ENCODE measurements at regions not wholly inside any gene's neighbourhood (a gene's known extent, or its start where the extent isn't known, plus 50 kb on each side); places are given as distances from the start of the nearest gene placed in this dataset.
"Not testable (repeated sequence)": the region's sequence is repeated elsewhere in the genome, so short reads cannot be mapped to it uniquely, and the experiment has no call there.

DNA sequence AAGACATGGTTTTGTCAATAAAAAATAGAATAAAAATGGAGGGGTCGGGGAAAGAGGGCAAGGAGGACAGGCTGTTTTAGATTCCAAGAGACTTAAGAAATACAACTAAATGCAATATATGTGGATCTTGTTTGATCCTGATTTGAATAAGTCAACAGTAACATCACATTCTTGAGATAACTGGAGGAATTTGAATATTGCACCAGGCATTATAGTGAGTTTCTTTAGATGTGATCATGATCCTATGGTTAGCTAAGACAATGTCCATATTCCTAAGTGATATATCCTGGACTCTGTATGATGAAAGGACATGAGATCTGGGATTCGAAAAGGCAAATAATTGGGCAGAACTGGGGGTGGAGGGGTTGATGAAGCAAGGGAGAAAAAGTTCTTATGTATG is 311.8 kb downstream of the PLPP3 start:
- DNase-seq, result no peak

DNA sequence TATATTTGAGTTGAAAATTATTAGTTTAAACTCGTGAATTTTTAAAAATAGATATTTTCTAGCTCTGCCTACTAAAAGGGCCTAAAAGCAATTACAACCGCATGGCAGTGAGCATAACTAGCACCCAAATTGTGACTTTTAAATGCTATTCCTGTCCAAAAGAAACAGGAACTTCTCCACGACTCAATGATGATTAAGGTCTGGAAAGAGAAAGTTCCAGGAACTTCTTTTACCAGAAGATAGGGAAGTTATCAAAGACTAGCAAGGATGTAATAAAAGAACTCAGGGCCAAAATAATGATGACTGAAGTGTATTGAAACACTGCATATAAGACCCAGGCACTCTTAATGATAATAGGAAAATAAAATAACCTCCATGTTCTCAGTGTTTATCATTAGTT is 313.0 kb downstream of the PLPP3 start:
- DNase-seq, result no peak

DNA sequence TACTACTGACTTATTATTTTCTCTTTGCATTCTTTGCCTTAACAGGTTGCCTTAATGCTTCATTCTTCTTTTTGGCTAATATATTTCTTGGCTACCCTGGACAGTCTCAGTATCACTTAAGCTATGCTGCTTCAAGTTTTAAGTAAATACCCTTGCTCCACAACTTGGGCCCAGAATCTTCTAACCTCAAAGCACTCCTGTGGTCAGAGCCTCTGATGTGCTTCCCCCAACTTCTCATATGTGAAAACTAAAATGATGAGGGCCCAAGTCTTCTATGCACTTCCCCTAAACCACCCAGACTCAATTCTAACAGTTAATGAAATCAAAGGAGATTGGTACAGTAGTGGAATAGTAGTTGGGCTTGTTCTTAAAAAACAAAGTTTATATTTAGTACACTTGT is 314.1 kb downstream of the PLPP3 start:
- no peak for DNase-seq

DNA sequence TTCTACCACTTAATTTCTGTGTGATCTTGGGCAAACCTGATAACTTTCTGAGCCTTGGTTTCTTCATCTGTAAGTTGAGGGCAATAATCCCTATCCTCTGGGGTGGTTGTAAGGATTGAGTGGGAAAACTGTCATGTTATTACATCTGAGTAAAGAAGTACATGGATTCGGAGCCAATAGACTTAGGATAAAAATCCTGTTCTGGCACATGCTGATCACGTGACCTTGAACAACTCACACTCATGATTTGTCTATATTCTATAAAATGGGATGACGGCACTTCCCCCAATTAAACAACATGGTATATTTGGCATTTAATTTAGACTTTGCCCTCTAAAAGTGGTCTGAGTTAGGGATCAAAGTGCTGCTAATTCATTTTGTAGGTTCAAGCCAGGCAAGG is 315.5 kb downstream of the PLPP3 start:
- no peak for DNase-seq

DNA sequence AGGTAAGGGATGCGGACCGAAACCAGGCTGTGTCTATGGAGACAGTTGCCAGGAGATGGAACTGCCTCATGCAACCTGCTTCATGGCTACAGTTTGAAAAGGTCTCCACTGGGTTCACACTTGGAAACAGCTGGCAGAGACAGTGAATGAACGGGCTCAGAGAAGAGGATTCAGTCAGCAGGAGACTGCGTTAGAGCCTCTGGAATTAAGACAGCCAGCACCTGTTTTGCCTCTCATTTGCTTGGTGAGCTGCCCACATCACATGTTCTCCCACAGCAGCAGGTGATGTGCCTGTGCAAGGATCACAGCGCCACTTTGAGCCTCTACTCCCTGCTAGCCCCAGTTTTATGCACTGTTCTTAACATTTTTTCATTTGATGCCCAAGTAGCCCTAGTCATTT is 321.0 kb downstream of the PLPP3 start:
- DNase-seq, result no peak

DNA sequence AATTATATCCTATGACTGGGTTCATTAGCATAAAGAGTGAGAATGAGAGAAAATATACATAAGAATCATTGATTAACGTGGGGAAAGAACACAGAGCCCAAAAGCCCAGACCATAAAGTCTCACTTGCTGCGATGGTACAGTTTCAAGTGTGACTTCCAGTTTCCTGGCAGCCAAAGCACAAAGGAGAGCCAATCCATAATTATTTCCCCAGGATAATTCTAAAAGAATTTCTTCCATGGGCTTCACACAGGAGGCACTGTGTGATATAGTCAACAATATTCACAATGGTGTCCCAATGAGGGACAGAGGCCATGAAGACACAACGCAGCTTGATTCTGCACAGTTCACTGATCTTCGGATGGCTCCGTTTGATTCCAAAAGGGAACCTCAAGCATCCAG is 321.6 kb downstream of the PLPP3 start:
- DNase-seq, result no peak

DNA sequence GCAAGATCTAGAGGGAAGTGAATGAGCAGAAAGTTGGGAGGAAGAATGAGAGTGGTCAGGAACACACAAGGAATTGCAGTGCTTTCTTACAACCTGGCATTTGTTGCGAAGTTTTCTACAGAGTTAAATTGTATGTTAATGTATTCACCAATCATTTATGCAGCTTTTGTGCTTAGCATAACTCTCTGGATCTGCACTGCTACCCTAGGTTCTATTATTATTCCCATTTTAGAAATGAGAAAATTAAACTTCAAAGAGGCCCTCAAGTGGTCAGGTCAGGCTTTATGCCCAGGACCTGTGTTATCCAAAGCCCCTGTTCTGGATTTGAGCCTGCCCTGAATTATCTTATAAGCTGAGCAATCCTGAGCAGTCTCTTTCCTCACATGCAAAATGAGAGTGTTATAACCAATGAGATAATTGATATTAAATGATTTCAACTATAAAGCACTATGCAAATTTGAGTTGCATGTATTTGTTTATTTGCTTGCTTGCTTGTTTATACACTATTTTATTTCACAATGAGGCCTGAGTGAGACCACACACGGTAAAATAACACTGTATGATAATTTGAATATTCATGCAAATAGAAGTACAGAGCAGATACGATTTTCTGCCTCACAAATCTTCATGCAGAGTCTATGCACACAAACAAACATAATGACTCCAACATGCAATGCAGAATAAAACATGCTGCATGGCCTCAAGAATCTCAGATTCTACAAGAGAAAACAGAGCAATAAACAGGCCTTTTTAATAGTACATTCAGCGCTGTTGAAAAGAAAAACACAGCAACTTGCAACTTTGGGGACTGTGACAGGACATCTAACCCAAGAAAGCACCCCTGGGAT is 323.0 kb downstream of the PLPP3 start:
- no peak for DNase-seq

DNA sequence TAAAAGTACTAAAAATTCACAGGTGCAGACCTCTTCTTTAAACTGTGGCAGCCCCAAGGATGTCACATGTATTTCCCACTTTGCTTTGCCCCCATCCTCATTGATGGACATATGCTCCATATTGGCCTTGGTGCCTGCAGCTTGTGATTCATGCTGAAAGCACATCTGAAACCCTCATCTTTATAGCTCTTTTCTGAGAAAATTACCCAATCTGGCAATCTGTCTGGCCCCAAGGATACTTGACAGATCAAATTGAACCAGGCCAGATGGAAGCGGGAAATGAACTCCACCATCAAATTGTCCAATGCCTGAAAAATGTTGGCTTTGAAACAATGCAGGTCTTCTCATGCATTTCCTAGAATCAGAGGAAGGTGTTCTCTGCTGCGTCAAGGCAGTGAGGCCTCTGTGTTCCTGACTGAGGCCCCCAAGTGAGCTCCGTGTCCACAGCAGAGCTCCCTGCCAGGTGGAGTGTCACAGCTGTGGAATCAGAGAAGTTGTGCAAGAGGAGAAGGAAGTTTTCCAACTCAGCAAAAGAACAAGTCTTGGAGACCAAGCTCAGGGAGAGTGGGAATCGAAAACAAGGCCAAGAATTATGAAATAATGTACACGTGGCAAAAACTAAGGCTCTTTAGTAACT is 323.7 kb downstream of the PLPP3 start:
- DNase-seq, result no peak

DNA sequence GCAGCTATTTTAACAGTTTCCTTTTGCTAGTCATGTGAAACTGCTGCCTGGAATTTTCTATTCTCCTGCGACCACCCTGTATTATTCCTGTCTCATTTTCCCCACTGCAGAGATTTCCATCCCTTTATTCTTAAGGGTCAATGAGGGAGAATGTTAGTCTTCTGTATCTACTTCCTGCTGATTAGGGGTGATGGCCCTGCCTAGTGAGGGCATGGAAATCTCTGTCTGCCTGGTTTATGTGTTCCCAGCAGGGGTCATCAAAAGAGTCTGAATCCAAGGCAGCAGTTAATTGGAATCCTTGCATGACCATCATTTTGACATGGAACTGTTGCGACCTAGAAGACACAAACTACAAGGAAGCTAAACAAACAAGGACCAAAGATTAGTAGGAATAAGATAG is 325.2 kb downstream of the PLPP3 start:
- no peak for DNase-seq

DNA sequence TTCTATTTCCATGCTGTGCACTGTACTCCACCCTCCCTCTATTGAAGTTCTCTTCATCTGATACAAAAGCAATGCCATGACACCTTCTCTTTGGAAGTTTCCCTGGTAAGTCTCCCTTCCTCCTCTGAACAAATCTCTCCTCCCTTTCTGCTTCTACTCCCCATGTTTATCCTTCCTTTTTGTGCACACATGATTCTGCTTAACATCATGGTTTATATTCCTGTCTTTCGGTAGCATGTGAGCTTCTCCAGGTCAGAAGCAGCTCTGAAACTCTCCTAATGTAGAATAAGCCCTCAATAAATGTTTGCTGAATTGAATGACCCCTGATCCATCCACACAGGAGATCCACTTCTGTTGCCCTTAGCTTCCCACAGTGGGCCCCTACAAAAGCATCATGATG is 328.6 kb downstream of the PLPP3 start:
- no peak for DNase-seq

DNA sequence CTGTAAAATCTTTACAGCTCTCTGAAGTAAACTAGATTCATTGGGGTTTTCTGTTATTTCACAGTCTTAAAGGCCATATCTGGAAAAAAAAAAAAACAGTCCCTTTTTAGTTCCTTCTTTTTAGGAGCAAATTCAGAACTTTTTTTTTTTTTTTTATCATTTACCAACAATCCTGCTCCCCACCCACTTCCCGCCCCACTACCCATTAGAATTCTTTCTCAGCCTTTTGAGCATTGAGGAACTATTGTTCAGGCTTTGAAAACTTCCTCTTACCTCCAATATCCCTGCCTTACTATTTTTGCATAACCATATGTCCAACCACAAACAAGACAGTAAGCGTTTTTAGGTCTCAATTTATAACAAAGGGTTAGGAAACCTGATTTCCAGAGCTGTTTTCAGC is 330.1 kb downstream of the PLPP3 start:
- no peak for DNase-seq

DNA sequence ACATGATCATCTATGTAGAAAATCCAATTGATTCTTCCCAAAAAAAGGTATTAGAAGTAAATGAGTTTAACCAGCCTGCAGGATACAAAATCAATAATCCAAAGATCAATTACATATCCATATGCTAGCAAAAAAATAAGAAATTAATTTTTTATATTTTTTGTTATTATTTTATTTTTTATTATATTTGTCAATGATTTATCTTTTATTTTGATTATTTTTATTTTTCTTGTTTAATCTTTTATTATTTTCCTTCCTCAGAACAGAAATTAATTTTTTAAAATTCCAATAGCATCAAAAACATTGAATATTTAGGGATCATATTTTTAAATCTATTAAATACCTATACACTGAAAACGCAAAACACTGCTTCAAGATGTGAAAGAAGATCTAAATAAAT is 331.2 kb downstream of the PLPP3 start:
- no peak for DNase-seq

DNA sequence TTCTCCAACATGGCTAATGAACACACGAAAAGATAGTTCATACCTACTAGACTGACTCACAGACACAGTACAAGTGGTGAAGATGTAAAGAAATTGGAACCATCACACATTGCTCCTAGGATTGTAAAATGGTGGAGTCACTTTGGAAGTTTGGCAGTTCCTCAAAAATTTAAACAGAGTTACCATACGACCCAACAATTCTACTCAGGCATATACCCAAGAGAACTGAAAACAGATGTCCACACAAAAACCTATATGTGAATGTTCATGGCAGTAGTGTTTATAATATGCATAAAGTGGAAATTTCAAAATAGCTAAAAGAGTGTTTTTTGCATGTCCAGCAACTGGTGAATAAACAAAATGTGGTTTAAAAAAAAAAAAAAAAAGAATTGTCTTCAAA is 332.6 kb downstream of the PLPP3 start:
- DNase-seq, result not testable (repeated sequence)

DNA sequence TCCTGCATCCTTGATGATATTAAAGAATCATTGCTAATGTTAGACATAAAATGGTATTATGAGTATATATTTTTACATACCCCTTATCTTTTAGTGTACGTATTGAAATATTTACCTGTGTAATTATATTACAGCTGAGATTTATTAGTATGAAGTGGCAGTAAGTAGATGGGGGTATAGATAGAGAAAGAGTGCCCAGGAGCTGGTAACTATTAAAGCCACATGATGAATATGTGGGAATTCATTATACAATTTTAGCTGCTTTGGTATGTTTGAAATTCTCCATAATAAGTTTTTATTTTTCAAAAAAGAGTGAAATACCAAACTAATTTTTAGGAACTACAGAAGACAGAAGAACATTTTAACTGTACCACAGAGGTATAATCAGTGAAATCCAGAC is 339.0 kb downstream of the PLPP3 start:
- DNase-seq, result no peak

DNA sequence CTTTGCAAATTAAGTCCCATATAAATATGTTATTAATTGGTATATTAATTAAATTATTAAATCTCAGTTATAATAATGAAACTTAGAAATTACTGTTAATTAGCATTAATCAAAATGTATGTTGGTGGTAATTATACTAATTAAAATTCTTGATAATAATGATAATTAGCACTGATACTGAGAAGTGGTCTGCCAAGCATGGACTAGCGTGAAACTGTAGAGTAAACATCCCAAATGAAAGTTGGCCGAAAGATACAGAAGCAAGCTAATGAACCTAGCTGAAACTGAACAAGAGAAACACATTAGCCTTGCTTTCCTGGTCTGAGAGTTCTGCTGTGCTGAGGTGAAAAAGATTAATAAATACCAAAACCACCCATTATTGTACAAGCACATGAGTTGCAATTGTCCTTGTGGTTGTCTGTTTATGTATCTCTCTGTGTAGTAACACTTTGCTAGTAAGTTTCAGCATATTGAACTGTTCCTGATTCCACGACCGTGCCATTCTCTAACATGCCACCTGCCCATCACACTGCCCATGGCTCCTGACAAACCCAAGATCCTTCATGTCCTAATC is 341.8 kb downstream of the PLPP3 start:
- no peak for DNase-seq

DNA sequence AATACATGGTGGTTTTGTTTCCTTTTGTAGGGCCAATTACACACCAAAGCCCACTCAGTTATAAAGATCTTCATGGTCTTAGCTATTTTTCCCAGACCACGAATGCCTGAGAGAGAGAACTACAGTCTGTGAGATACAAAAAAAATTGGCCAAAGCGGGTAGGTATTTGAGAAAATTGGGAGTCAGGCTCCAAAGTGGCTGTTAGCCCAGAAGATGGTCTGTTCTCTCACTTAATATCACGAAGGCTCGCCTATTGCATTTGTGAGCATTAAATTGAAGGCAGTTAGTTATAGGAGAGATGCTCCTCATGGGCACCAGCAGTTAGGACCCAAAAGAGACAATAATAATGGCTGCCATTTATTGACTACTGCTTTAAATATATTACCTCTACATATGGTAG is 342.7 kb downstream of the PLPP3 start:
- DNase-seq, result no peak

DNA sequence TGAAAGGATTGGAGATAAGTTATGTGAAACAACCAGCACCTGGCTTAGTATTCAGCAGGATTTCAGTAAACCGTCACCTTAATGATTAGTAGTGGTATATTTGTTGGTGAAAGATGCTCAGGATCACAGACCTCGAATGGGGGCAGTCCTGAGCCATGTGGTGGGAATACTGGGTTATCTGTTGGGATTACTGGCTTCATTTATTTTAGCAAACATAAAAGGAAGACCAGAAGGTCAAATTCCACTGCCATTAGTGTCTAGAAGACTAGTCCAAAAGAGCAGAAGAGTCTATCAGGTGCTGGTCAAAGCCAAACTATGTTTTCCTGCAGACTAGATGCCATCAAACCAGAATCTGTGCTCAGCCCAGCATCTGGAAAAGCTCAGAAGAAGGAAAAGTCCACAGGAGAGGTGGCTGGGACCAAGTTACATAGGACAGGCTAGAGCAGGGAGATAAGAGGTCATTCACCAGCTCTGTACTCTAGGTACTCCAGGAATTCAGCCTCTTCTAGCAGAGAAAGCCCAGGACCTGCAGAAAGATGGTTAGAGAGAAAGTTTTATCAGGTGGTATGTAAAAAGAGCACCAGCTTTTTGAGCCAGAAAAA is 343.4 kb downstream of the PLPP3 start:
- DNase-seq, result no peak

DNA sequence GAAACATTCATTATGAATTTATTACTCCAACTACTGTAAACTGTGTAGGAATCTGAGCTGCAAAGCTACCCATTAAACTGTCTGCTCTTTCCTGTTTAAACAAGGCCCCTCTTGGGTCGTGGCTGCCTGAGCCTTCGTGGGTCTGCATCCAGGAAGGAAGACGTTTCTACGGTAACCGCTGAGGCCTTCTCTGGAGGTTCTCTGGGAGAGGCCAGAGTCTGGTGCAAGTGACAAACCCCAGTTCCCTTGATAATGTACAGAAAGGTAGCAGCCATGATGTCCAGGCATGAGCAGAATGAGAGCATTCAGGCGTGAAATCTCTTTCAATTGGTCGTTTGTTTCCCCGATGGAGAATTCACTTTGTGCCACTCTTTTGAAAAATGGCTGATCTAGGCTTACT is 350.2 kb downstream of the PLPP3 start:
- DNase-seq, result peak; percentile 27

DNA sequence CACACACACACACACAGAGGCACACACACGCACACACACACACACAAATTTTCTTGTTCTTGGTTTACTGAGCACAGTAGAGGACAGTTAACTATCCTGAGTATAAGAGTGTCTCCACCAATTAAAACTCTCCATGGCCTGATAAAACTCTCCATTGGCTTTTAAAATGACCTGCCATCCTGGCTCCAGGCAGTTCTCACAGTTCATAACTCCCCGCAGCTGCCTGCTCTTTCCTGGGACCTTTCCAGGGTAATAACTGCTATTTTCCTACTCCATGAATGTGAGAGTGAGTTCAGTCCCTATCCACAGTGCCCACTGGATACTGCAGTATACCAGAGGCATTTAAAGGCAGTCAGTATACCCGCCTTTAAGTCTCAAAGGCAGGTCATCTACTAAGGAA is 351.5 kb downstream of the PLPP3 start:
- DNase-seq, result no peak

DNA sequence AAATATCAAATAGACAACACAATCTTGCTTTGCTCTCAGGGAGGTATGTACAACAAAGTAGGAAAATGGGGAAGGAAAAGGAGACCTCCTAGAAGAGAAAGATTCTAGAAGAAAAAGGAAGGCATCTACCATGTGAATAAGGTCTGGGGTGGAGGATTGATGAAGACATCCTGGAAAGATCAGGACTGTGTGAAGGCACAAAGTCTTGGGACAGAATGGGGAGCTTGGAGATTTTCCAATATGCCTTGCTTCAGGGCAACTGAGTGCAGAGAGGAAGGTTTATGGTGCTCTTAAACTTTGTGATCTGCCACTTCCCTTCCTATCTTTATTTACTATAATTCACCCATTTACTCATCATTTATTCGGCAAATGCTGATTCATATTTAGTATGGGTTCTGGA is 352.0 kb downstream of the PLPP3 start:
- DNase-seq, result no peak

DNA sequence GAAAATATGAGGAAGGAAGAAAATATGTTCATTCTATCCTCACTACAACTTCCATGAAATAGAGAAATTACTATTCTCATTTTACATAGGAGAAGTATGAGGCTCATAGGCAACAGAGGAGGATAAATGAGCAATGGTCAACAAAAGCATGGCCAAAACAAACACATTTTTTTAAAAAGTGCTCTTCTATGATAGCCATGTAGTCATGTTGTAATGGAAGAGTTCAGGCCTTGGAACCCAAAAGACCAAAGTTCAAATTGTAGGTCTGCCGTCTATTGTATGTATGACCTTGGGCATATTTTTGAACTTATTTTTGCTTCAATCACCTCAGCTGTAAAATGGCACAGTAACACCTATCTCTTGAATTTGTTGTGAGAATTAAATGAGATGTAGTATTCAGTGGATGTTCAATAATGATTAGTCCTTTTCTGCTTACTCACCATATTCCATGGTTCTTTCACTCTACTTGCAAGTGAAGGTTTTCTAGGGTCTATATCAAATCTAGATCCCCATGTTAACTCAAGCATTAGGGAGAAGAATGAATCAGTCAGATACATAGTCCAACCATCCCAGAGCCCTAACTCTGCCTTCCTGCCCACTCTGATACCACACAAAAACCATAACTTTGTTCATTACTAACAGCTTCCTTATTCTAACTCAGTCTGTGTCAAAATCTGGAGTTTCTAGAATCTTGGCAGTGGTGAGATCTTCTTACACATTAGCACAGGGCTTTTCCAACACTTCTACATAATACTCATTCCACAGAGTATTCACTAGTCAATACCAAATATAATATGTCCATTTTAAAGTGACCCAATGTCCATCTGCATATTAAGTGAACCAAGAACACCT is 353.2 kb downstream of the PLPP3 start:
- DNase-seq, result no peak

DNA sequence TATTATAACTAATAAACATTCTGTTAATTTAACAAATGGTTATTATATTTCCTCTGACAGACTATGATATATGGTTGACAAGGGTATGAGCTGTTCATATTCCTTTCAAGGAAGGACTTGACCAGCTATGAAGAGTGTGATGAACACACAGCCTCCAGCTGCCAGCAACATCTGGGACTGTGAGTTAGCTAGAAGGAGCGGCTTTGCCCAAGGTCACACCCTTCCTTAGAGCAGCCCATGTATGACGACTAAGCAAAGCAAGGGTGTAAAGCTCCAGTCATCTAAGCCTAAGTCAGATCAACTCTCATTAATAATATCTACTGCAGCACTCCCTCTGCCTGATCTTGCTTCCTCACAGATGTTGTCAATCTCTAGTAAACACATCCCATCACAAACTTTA is 355.4 kb downstream of the PLPP3 start:
- no peak for DNase-seq

All from right kidney (tissue), 1 donor.